22Rv1 (cell line): ENCODE measurements at regions not wholly inside any gene's neighbourhood (a gene's known extent, or its start where the extent isn't known, plus 50 kb on each side); places are given as distances from the start of the nearest gene placed in this dataset.

ENCODE experiments used
- H3K27ac ChIP-seq: fragments of 450-650 bp; 2 replicates; pipeline ENCODE4 v1.5.1; 2017
- ZFX ChIP-seq: fragments of 450-650 bp; IDR thresholded peaks from 2 replicates; pipeline ENCODE4 v1.6.1; 2017; ENCODE audit warnings: antibody characterized with exemption, borderline replicate concordance
- TF ChIP-seq, protein P1 (sequence below): fragments of 450-650 bp; IDR thresholded peaks from 2 replicates; pipeline ENCODE4 v1.5.1; 2017; ENCODE audit warnings: mild to moderate bottlenecking

- TF ChIP-seq ZFX: no peak
- TF ChIP-seq, protein P1, sequence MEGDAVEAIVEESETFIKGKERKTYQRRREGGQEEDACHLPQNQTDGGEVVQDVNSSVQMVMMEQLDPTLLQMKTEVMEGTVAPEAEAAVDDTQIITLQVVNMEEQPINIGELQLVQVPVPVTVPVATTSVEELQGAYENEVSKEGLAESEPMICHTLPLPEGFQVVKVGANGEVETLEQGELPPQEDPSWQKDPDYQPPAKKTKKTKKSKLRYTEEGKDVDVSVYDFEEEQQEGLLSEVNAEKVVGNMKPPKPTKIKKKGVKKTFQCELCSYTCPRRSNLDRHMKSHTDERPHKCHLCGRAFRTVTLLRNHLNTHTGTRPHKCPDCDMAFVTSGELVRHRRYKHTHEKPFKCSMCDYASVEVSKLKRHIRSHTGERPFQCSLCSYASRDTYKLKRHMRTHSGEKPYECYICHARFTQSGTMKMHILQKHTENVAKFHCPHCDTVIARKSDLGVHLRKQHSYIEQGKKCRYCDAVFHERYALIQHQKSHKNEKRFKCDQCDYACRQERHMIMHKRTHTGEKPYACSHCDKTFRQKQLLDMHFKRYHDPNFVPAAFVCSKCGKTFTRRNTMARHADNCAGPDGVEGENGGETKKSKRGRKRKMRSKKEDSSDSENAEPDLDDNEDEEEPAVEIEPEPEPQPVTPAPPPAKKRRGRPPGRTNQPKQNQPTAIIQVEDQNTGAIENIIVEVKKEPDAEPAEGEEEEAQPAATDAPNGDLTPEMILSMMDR: no peak
- H3K27ac ChIP-seq: no peak overlapping the region
Measured at GRCh38 chr10:130914367-130914766, 397.2 kb downstream of the TCERG1L start.

DNA sequence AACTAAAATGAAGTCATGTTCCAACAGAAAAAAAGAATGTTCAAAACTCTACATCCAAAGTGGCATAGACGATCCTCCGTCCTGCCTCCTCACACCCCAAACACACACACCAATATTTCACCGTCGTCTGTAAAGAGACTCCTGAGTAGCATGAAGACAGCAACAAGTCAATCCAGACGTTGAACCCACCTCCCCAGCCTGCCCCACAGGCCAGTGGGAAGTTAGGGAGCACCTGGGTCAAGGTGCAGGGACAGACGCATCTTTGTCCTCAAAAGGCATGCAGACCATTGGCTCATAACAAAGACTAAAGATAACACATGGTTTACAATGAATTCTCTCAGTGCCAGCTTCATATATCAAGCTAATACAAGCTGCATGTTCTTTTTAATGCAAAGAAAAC, 396.5 kb downstream of the TCERG1L start:
- TF ChIP-seq ZFX: no peak
- TF ChIP-seq, protein P1: no peak

DNA sequence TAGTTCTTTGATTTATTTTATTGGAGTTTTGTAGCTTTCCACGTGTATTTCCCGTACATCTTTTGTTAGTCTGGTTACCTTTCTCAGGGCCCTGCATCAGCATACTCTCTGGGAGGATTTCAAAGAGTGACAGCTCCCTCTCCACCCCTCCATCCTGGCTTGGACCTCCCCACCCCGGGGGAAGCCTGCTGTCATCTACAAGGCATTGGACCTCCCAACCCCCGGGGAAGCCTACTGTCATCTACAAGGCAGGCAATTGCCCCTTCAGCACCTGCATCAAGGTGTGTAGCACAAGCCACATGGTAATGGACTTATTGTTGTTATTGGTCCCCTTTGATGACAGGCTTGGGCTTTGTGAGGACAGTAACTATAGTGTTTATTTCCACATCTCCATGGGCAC, 390.1 kb downstream of the TCERG1L start:
- H3K27ac ChIP-seq: no peak overlapping the region
- TF ChIP-seq ZFX: no peak
- TF ChIP-seq, protein P1: no peak

More for the DNA sequence above, 396.5 kb downstream of the TCERG1L start:
- no peak overlapping the region for H3K27ac ChIP-seq

DNA sequence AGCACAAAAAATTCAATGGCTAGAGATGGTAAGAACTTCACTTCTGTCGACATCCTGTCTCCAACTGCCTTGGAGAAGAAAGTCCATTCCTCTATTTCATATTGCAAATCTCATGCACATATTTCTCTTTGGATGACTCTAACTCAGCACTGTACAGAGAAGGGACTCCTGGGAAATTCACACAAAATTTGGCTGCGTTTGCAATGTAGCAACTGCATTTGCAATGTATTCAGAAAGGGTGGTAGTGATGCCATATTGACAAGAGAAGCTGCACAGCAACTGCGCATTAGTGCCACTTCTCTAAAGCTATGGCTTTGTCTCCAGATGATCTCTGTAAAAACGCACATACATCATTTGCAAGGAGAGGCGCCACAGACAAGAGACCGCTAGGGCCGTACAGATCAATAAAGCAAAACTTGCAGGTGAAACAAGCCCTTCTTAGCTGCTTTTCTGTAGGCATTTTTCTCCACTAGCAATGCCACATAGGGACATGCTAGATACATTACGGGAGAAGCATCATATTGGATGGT, 389.5 kb downstream of the TCERG1L start:
- no peak overlapping the region for H3K27ac ChIP-seq
- TF ChIP-seq, protein P1: no peak
- no peak for TF ChIP-seq ZFX

GRCh38 chr10:130923596-130923995, 387.9 kb downstream of the TCERG1L start:
- H3K27ac ChIP-seq: no peak overlapping the region
- TF ChIP-seq, protein P1: no peak
- no peak for TF ChIP-seq ZFX

DNA sequence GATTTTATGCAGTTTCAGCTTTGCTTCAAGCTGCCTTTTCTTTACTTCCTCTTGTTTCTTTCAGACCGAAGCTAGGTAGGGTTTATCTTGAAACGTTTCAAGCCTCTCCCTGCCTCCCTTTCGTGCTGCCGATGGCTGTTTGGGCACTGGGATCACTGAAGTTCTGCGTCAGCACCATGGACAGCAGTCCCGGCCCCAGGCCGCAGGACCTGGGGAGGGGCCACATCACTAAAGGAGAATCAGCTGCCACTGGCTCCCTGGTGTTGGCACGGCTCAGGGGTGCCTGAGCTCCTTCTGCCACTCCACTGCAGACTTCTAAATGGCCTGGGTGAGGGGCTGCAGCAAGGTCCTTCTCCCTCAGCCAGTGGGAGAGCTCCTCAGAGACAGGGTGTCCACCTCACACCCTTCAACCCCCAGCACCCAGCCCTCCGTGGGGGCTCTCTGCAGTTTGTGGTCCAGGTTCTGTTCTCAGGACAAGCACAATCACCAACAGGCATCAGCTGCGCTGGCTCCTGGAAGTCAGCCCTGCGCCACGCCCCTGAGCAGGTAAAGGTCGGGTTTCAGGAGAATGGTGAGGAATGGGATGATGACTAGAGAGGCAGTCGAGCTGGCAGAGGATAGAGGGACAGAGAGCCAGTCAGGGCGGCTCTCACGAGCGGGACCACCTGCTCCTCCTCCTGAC, 387.2 kb downstream of the TCERG1L start:
- H3K27ac ChIP-seq: no peak overlapping the region
- no peak for TF ChIP-seq ZFX
- TF ChIP-seq, protein P1: no peak

DNA sequence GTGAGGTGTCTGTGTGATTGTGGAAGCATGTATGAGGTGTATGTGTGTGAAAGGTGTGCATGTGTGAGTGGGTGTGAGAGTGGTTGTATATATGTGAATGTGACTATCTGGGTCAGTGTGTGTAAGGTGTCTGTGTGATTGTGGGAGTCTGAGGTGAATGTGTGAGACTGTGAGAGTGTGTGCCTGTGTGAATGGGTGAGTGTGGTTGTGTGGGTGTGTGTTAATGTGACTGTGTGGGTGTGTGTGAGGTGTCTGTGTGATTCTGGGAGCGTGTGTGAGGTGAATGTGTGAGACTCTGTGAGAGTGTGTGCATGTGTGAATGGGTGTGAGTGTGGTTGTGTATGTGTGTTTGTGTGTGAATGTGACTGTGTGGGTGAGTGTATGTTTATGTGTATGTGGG, 385.1 kb downstream of the TCERG1L start:
- no peak overlapping the region for H3K27ac ChIP-seq
- TF ChIP-seq, protein P1: no peak
- TF ChIP-seq ZFX: no peak
